ENCODE measurements at regions not wholly inside any gene's neighbourhood (a gene's known extent, or its start where the extent isn't known, plus 50 kb on each side); places are given as distances from the start of the nearest gene placed in this dataset.

GRCh38 chr6:126631363-126631762 is 291.4 kb downstream of the CENPW start:
- CTCF ChIA-PET = interaction anchor here (1.0 kb wide), 1 partner anchor 10 kb away, joined by 3 read pairs; no protein-coding TSS in a partner anchor

More at GRCh38 chr6:126631363-126631762, 291.4 kb downstream of the CENPW start:
- Histone ChIP-seq H3K36me3 (ENCODE audit: control insufficient read depth in 2 of 2, insufficient read depth in 1 of 2, low read length in 2 of 2) (no peaks in the 10 kb centered on the region), H3K9me3 (ENCODE audit: control insufficient read depth, insufficient read depth, low read depth, low read length) (no peaks in the 10 kb centered on the region), H3K4me1 (ENCODE audit: control insufficient read depth, insufficient read depth, low read length) (no peaks in the 10 kb centered on the region), H3K4me3 (ENCODE audit: low read depth, low read length) (no peak overlapping the region), H3K27ac (ENCODE audit: extremely low read depth, low read depth, low read length) (no peak overlapping the region)
- POLR2A ChIA-PET = no interaction called here
- TF ChIP-seq ZNF362 (tag by site-specific recombination; IDR thresholded peaks at IDR 0.05) (no peak), ZNF843 (tag by site-specific recombination; IDR thresholded peaks at IDR 0.05) (no peak), ZNF704 (tag by site-specific recombination; IDR thresholded peaks at IDR 0.05) (no peak), ZBTB8A (tag by site-specific recombination; IDR thresholded peaks at IDR 0.05) (no peak), ZNF112 (tag by site-specific recombination; IDR thresholded peaks at IDR 0.05) (no peak), KLF7 (tag by site-specific recombination; IDR thresholded peaks at IDR 0.05; ENCODE audit: borderline replicate concordance) (no peak), ZNF600 (tag by site-specific recombination; IDR thresholded peaks at IDR 0.05) (no peak), ZNF132 (tag by site-specific recombination; IDR thresholded peaks at IDR 0.05; ENCODE audit: borderline replicate concordance) (no peak), ZNF184 (tag by site-specific recombination; IDR thresholded peaks at IDR 0.05) (no peak), ZNF202 (tag by site-specific recombination; IDR thresholded peaks at IDR 0.05; ENCODE audit: borderline replicate concordance) (no peak), ZNF518A (tag by site-specific recombination; conservative IDR thresholded peaks at IDR 0.05; ENCODE audit: low read depth) (no peak), ZNF76 (tag by site-specific recombination; IDR thresholded peaks at IDR 0.05; ENCODE audit: borderline replicate concordance, low read depth) (no peak), ZNF558 (tag by site-specific recombination; IDR thresholded peaks at IDR 0.05) (no peak), EGR2 (tag by site-specific recombination; IDR thresholded peaks at IDR 0.05; ENCODE audit: low read depth) (no peak), ZNF658 (tag by site-specific recombination; IDR thresholded peaks at IDR 0.05) (no peak), ZSCAN4 (tag by site-specific recombination; IDR thresholded peaks at IDR 0.05) (no peak), HOXC10 (CRISPR knock-in tag; IDR thresholded peaks at IDR 0.05) (no peak), ZSCAN5A (tag by site-specific recombination; IDR thresholded peaks at IDR 0.05) (no peak), ZNF530 (tag by site-specific recombination; IDR thresholded peaks at IDR 0.05; ENCODE audit: low read depth) (no peak)

All from HEK293 (cell line).